Activated CD8-positive, alpha-beta memory T cell treated with anti-CD3 and anti-CD28 coated beads for 4 hours (primary cell): ENCODE measurements at regions not wholly inside any gene's neighbourhood (a gene's known extent, or its start where the extent isn't known, plus 50 kb on each side); places are given as distances from the start of the nearest gene placed in this dataset.

Source experiments
- DNase-seq, 2 donors: peaks; one replicate each; pipeline ENCODE4 v3.0.0-alpha.2; 2020; ENCODE audit warnings: low read depth in 2 of 2

DNA sequence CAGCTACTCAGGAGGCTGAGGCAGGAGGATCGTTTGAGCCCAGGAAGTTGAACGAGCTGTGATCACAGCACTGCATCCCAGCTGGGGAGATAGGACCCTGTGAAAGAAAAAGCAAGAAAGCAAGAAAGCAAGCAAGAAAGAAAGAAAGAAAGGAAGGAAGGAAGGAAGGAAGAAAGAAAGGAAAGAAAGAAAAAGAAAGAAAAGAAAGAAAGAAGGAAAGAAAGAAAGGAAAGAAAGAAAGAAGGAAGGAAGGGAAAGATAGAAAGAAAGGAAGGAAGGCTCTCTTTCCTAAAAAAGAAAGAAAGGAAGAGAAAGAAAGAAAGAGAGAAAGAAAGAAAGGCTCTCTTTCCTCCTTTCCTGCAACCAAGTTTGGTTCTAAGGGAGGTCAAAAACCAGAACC lies 380.3 kb downstream of the PCNX1 start:
- no peak for DNase-seq

DNA sequence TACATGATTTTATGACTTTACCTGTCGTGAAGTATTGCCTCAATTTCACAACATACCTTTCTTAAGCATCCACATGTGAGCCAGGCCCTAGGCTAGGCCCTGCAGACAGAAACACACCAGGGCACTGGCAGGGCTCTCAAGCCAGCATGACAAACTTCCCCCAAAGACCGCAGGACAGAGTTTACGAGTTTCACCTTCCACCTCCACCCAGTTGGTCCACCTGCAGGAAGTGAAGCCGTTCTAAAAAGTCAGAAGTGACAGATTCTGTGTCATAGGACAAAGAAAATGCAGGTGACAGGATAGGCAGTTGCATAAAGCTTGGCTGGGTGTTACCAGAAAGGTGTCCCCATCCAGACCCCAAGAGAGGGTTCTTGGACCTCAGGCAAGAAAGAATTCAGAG lies 382.3 kb downstream of the PCNX1 start:
- DNase-seq, result no peak

DNA sequence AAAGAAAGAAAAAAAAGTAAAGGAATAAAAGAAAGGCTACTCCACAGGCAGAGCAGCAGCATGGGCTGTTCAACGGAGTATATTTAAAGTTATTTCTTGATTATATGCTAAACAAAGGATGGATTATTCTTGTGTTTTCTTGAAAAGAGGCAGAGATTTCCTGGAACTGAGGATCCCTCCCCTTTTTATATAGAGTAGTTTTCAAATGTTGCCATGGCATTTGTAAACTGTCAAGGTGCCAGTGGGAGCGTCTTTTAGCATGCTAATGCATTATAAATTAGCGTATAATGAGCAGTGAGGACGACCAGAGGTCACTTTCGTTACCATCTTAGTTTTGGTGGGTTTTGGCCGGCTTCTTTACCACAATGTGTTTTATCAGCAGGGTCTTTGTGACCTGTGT lies 383.0 kb downstream of the PCNX1 start:
- DNase-seq, result no peak

DNA sequence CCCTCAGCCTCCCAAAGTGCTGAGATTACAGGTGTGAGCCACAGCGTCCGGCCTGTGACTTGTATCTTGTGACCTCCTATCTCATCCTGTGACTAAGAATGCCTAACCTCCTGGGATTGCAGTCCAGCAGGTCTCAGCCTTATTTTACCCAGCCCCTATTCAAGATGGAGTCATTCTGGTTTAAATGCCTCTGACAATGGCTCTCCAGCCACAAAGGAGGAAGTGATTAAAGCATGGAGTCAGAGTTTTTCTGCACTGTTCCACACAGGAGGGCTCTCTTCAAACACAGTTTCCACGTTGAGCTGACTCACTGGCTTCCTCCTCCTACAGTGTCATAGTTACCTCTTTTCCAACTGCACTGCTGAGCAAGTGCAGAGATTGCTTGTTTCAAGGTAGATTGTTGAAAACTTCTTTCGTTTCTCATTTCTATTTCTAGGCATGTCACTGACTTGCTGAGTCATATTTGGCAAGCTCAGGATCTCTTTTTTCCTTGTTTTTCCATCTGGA lies 383.8 kb downstream of the PCNX1 start:
- DNase-seq, result peak in 1 of 2 donors; percentile 25

DNA sequence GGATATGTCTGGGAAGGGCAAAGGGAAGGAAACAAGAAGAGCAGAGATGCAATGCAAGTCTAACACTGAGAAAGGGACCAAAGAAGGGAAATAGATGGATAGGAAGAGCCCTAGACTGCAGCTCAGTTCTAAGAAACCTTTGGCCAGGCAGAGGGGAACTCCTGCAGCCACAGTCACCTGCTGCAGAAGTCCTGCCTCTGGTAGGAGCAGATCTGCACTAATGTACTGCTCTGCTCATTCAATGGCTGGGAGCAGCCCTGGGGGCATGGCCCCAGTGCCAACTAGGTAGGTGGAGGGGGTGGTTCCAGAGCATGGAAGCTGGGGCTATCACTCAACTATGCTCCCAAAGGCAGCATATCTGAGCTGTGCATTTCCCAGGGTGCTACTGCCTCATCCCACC lies 388.9 kb downstream of the PCNX1 start:
- no peak for DNase-seq

DNA sequence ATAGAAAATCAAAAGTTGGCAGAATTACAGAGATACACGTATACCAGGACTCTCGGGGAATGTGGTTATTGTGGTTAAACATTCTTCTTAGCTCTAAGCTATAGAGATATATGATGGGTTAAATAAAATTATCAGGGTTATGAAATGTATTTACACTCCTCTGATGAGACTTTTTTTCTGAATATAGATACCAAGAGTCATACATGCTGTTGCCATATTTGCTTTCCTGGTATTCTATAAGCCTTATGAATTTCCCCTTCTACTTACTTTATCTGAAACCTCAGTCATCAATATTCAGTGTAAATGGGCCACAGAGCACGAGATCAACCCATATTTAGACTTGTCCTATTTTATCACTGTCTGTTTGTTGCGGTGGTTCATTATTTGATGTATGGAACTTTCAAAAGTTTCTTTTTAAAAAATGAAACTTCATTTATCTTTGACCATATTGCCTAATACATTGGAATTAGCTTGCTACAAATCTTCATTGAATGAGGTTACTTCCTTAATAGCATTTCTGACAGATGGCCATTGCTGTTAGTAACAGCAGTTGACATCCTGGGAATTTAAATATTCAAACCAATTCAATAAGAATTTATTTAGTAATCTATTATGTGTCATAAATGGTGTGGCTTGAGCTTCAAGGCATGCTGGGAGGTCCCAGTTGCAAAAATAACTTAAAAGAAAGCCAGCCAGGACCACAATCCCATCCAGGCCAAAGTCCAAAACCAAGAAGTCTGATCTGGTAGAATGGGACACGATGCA lies 393.5 kb downstream of the PCNX1 start:
- DNase-seq, result no peak

DNA sequence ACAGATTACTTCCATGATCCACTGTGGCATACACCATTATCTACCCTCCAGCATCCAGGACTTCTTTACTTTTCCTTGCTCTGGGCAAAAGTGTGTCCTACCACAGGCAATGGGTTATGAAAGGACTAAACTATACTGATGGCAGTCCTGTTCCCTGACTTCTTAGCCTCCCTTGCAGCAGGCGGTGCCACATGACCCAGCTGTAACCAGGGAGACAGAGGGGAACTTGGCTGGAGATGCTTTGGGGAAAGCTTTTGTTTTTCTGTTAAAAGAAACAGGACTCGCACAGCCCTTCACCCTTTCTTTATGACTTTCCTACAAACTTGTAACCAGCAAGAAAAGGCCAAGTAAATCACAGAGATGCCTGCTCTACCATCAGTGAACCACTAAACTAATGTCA lies 394.4 kb downstream of the PCNX1 start:
- DNase-seq, result no peak

DNA sequence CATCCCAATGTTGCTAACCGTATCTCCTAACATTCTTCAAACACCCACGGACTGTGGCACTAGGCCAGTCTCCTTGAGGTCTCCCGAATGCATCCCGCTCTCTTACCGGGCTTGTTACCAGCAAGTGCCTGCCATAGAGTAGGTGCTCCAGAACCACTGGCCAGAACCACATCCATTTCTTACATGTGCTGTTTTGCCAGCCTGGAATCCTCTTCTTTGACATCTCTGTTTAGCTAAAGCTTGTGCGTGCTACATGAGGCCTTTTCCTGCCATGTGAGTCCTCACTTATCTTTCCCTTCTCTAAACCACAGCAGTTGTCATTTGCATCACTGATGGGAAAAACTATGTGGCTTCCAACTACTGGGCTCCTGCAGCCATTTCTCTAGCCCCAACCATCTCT lies 397.4 kb downstream of the PCNX1 start:
- no peak for DNase-seq

DNA sequence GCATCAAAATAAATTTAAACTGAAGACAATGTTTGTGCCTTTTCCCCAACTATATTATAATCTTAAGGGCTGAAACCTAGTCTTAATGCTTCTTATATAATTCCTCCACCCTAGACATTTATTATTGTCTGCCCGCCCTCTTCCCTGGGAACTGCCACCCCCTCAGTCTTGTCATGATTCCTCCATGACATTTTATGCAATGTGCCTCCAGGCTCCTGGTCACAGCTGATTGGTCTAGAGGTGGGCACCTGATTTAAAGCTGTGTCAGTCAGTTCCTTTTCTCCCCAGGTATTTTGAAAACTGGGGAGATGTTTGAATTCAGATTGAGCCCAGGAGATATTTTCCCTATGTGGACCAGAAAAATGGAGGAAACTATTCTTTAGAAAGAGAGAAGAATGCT lies 401.4 kb downstream of the PCNX1 start:
- DNase-seq, result no peak

DNA sequence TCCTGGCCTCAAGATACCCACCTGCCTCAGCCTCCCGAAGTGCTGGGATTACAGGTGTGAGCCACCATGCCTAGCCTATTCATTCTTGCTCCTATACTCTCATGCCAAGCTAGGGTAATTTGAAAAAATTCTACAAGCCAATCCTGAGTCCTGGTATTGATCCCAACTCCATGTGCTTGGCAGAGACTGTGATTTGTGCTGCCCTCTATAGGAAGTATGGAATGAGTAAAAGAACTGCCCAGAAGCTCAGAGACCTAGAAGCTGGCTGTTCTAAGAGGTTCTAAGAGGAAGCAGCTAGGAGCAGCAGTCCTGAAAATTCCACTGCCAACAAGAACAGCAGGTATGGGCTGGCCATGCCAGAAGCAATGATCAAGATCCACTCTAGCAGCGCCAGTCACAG lies 402.5 kb downstream of the PCNX1 start:
- DNase-seq, result no peak

DNA sequence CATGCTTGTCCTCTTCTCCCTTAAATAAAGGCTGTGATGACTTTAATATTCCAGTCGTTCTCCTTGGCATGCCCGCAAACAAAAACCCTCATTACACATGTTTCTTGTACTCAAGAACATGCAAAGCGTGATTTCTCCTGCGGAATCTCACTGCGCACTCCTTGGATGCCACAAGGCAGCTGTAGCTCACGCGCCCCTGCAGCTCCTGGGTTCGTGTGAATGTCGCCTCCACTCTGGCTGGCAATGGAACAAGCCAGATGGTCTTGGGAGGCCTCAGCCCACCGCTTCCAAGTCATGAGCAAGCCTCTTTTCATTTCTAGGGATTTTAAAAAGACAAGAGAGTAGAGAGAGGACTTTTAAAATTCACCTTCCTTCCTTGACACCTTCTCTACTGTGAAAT lies 403.8 kb downstream of the PCNX1 start:
- DNase-seq, result no peak

DNA sequence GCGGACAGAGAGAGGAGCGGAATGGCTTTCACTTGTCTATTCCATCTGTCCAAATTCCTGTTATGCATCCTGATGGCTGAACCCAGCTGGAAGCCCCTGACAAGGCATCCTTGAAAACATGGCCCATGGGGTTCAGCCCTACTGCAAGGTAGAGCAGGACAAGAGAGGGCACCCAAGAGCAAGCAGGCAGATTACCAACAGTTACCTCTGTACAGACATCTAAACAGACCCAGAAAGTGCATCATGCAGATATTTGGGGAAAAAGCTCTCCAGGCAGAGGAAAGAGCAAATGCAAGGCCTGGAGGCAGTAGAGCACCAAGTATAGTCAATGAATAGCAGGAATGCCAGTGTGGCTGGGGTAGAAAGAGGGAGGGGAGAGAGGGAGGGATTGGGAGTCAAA lies 407.5 kb downstream of the PCNX1 start:
- no peak for DNase-seq

DNA sequence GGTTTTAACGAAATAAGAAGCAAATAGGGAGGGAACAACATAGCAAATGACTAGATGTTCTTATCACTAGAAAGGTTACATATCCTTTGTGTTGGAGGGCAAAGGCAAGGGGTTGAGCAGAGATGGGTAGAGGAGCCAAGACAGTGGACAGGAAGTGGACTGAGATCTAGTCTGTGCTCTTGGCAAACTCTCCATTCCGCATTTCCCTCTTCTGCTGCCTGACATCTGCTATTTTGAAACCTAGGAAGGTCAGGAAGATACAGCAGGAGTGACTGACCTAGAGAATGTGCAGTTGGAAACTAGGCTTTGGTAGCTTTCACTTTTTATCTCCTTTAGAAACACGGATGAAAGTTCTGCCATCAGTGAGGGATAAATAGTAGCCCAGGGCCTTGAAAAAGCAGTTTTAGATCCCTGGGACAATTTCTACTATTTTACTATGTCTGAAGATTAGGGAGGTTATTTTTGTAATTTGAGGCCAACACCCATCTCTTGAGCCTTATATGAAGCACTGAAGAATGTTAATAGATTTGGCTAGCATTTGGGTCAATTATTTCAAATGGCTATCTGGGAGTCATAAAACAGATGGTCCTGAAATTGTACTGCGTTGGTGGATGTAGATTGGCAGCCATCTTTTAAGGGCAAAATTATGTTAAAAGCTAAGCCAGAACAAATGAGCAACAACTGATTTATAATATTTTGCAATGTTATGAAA lies 410.3 kb downstream of the PCNX1 start:
- no peak for DNase-seq

DNA sequence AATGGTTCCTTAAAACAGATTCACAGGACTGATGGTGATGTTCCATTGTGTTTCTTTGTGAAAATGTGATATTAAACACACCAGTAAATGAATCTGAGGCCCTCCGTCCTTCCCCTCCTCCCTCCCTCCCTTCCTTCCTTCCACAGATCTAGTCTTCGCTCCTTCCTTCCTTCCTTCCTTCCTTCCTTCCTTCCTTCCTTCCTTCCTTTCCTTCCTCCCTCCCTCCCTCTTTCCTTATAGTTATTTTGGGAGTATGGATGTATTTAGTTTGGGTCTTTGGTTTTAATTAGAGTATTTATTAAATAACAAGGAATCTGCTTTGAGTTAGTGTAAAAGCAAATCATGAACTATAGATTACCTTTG lies 410.8 kb downstream of the PCNX1 start:
- no peak for DNase-seq

DNA sequence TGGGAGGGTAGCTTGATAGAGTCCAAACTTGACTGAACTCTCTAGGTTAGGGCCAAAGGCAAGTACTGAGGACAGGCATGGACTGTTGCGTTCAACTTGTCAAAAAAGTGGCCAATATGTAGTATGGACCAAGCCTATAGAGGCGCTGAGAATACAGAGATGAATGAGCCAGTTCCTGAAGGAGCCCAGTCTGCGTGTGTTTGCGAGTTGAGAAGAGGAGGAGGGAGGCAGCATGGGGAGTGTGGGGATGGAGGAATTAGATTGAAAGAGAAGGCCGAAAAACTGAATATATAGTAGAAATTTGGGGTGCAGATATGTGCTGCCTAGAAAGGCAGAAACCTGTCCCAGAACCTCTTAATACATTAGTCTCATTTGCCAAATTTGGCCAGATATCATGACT lies 412.4 kb downstream of the PCNX1 start:
- DNase-seq, result no peak

DNA sequence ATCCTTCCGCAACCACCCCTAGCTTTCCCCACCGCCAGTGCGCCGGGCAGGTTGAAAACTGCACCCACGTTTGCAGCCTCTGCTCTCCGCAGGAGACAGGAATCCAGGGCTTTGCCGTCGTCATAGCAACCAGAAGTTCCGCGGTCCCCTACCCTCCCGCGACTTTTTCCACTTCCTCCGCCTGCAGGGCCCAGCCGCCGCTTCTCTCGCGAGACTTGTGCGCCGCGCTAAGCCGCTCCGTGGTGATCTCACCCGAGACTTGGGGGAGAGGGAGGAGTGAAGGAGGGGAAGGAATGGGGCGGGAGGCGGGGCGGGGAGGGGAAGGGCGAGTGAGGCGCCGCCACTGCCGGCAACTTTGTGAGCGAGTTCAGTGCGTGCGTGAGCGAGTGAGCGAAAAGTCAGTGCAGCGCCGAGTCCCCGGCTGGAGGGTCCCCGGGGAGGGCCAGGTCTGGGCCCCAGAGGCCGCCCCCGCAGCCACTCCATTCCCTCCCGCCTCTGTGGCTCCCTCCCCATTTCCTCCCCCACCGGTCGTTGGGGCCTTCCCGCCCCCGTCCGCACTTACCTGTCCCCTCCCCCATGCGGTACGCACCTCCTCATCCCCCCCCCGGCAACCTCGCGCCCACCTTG lies 413.0 kb downstream of the PCNX1 start, which contains the start of gene SIPA1L1:
Gene SIPA1L1 (plus strand): TSS at position 370 of the 627 bp plus-strand sequence.
- peak; percentile 95 to 99 for DNase-seq

DNA sequence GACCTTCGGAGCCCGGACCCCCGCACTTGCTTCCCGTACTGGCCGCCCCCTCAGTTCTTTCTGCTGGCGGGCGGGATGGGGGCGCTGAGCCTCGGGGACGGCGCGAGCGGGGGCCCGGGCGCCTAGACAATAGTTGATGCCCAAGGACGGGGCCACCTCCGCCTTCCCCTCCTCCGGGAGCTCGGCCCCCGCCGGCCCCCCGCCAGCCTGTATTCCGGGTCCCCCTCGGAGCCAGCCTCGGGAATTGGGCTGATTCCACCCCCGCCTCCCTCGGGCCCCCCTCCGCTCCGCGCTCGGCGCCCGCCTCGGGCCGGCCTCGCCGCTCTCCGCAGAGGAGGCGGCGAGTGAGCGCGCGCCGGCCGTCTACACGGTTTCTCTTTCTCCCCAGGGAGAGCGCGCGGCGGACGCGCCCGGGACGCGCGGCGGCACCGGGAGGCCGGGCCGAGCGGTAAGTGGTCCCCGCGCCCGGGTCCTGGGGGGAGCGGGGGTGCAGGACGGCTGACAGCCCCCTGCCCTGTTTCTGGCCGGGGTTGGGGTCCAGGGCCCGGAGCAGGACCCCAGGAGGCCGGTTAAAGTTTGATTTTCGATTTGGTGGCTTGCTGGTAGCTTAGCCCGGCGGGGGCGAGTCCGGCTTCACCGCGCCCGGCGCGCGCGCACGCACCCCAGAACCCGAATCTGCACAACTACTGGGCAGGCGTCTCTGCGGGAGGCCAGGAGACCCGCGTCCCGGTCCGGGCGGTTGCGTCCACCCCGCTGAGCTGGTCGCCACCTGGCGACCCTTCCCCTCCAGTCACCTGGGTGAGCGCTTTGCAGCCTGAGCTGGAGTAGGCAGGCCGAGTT lies 413.7 kb downstream of the PCNX1 start:
- peak; percentile 29 to 30 for DNase-seq

DNA sequence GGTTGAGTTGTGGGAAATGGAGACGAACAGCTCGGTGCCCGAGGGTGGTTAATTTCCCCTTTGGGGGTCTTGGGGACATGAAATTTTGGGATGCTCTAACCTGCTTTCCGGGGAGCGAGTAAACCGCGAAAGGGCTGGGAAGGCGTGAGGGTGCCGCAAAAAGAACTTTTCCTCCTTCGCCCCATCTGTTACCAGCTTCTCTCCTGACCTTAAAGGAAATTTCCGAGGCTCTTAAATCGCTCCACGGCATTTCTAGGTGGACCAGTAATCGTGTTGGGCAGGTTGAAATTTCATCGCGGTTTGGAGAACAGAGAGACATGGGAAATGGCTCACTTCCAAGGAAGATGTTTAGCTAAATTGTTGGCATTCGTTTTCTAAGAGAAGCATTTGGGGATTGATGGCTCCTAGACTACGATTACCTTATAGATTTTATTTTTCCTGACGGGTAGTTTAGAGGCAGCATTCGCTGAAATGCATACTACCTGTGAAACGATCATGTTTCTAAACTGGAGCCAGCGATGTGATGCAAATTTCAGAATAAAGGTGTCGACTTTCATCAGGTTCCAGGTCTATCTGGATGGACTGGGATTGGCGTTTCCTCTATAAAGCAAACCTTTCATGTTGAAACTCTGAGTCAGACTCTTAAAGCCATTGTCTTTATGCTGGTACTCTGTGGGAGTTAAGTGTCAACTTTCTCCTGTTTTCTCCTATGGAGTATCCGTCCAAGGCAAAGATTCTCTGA lies 414.5 kb downstream of the PCNX1 start:
- DNase-seq, result no peak

DNA sequence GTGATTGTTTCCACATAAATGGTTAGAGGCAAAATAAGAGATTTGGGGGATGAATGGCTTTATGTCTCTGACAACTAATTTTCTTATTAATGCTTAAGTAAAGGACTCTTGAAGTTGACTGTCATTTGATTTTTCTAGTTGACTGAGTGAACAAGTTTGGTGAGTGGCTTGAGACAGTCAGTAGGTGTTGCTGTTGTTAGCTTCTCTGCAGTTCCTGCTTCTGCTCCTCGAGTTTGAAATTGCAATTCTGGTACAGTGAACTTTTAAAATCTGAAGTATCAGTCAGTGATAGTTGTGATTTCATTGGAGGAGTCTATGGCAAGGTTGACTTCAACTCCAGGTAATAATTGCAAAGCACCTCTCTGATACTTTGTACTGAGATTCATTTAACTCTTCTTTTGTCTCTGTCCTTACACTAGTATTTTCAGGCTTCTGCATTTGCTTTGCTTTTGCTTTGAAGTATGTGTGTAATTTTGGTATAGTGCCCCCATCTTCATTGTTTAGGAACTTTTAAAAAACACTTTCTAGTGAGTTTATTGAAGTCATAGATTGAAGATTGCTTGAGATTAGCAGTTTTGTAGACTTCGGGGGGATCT lies 415.5 kb downstream of the PCNX1 start:
- DNase-seq, result no peak

DNA sequence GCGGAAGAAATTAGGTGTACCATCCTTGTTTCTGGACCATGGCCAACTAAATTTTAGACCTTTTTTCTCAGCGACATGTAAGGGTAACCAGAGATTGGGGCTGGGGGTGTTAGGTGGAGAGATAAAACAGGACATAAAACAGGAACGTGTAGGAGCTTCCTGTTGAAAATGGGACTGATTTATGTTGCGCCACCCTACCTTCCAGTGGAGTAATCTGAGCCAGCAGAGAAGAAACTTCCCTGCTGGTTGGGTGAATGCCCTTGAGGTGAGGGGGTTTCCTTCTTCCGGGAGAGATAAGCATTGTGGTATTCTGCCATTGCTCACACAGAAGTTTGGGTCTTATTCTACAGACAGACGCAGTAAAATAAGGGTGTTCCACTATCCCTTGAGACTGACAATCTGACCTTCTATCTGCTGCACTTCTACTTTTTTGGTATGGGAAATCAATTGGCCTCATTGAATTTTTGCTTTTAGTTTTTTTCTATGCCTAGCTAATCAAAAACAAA lies 417.6 kb downstream of the PCNX1 start:
- peak in 1 of 2 donors; percentile 31 for DNase-seq

DNA sequence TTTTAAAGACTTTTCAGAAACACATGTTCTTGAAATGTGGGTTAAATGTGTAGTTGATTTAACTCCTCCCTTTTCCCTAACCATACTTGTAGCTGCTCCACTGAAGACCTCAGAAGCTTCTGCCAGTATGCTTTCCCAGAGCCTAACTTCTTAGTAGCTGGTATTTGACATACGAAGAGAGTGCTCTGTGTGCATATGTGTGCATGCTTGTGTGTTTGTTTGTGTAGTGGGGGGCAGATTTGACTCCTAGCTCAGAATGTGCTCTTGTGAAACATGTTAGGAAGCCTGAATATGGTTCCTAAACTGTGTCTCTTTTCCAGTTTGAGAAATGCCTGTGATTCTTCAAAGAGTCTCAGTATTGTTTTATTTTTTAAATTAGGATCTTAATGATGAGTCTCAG lies 420.4 kb downstream of the PCNX1 start:
- DNase-seq, result no peak
